GM12878 (cell line): ENCODE measurements at regions not wholly inside any gene's neighbourhood (a gene's known extent, or its start where the extent isn't known, plus 50 kb on each side); places are given as distances from the start of the nearest gene placed in this dataset.

Experiments
- ATAC-seq: fragments of 200-7000 bp; cut with Tn5 transposase; 3 replicates; pipeline ENCODE4 v1.9.1; 2020; ENCODE audit warnings: mild to moderate bottlenecking, moderate library complexity
- BruUV-seq: library from RNA; stranded (reverse); fragments of 400-500 nt; replicated peaks from 2 replicates; lab custom pipeline; 2021; lab: Mats Ljungman, UMichigan
- CTCF ChIA-PET: fragments of 300-600 bp; sonication (Branson Sonifier 250); formaldehyde crosslinking; extraction: SDS; loops from one replicate; lab custom pipeline; 2021; ENCODE audit warnings: inconsistent platforms; lab: Yijun Ruan, JAX
- POLR2A ChIA-PET: fragments of 350-600 bp; formaldehyde crosslinking; extraction: SDS; loops from one replicate; lab custom pipeline; 2021; ENCODE audit warnings: inconsistent platforms; lab: Charles Lee
- RAD21 ChIA-PET: fragments of 300-600 bp; sonication (Branson Sonifier 250); formaldehyde crosslinking; loops from one replicate; lab custom pipeline; 2023; ENCODE audit warnings: antibody characterized with exemption; ENCODE audit not compliant: unreplicated experiment; lab: Charles Lee
- SMC1A ChIA-PET: fragments of 300-600 bp; sonication (Branson Sonifier 250); formaldehyde crosslinking; loops from one replicate; lab custom pipeline; 2023; ENCODE audit not compliant: unreplicated experiment, uncharacterized antibody; lab: Charles Lee
- DNase-seq: peaks from one replicate; pipeline ENCODE4 v3.0.0-alpha.2; 2011; ENCODE audit warnings: low read depth, low spot score
- FAIRE-seq: peaks from 3 replicates; lab custom pipeline; 2011; peaks lifted over from hg19 to GRCh38; lab: Jason Lieb, UNC
- H2AFZ ChIP-seq: 2 replicates; pipeline ENCODE4 v1.6.0; 2011; ENCODE audit warnings: low read depth, low read length, control low read depth; ENCODE audit not compliant: control insufficient read depth
- H3K27ac ChIP-seq: 2 replicates; pipeline ENCODE4 v1.5.1; 2011; ENCODE audit warnings: control low read depth; ENCODE audit not compliant: control insufficient read depth, insufficient read depth
- H3K27me3 ChIP-seq, 2 experiments: replicated peaks in 1 of 2; 2 replicates each; pipeline versions ENCODE4 v1.6.0 to v1.6.1; 2011; ENCODE audit warnings: low read length in 1 of 2; ENCODE audit not compliant: control insufficient read depth in 2 of 2, insufficient read depth in 2 of 2
- H3K36me3 ChIP-seq, 2 experiments: 2 replicates each; pipeline ENCODE4 v1.5.1; 2011; ENCODE audit warnings: low read length in 1 of 2; ENCODE audit not compliant: control insufficient read depth in 2 of 2, insufficient read depth in 2 of 2
- H3K4me1 ChIP-seq: 2 replicates; pipeline ENCODE4 v1.6.1; 2011; ENCODE audit warnings: mild to moderate bottlenecking, low read length, moderate library complexity, mixed read lengths; ENCODE audit not compliant: control insufficient read depth, insufficient read depth
- H3K4me2 ChIP-seq: 2 replicates; pipeline ENCODE4 v1.6.0; 2011; ENCODE audit warnings: control low read depth; ENCODE audit not compliant: control insufficient read depth, insufficient read depth
- H3K4me3 ChIP-seq: fragments of 200-600 bp; sonication (generic); 2 replicates; pipeline ENCODE4 v1.5.1; 2016
- H3K79me2 ChIP-seq: 2 replicates; pipeline ENCODE4 v1.6.0; 2011; ENCODE audit warnings: low read length; ENCODE audit not compliant: control insufficient read depth, insufficient read depth
- H3K9ac ChIP-seq: 2 replicates; pipeline ENCODE4 v1.8.0; 2011; ENCODE audit warnings: low read length, control low read depth, mixed read lengths; ENCODE audit not compliant: control insufficient read depth, insufficient read depth
- H3K9me3 ChIP-seq: replicated peaks from 3 replicates; pipeline ENCODE4 v1.5.1; 2011; ENCODE audit warnings: mild to moderate bottlenecking, low read length; ENCODE audit not compliant: control insufficient read depth, insufficient read depth
- H4K20me1 ChIP-seq: 2 replicates; pipeline ENCODE4 v1.6.0; 2011; ENCODE audit not compliant: control insufficient read depth, insufficient read depth
- BCLAF1 ChIP-seq: fragments of 450-650 bp; IDR thresholded peaks from 2 replicates; pipeline ENCODE4 v1.6.1; 2017; ENCODE audit warnings: antibody characterized with exemption, mild to moderate bottlenecking, moderate library complexity
- CUX1 ChIP-seq: IDR thresholded peaks from 2 replicates; pipeline ENCODE4 v1.6.1; 2012; ENCODE audit warnings: improper control_type of control experiment, low read depth, low read length; ENCODE audit not compliant: insufficient replicate concordance
- E2F8 ChIP-seq: fragments of 450-650 bp; IDR thresholded peaks from 2 replicates; pipeline ENCODE4 v1.6.1; 2018; ENCODE audit warnings: mild to moderate bottlenecking, low read depth, moderate library complexity; ENCODE audit not compliant: partially characterized antibody
- EED ChIP-seq: sonication (generic); IDR thresholded peaks from 2 replicates; pipeline ENCODE4 v1.6.1; 2016; ENCODE audit warnings: antibody characterized with exemption, low read depth
- POLR2AphosphoS2 ChIP-seq: IDR thresholded peaks from 2 replicates; pipeline ENCODE4 v1.6.1; 2011; ENCODE audit warnings: low read depth, mild to moderate bottlenecking, low read length, improper control_type of control experiment, moderate library complexity
- RELB ChIP-seq: fragments of 450-650 bp; IDR thresholded peaks from 2 replicates; pipeline ENCODE4 v1.6.1; 2017; ENCODE audit warnings: low read depth, mild to moderate bottlenecking, moderate library complexity
- SIX5 ChIP-seq: IDR thresholded peaks from 2 replicates; pipeline ENCODE4 v1.6.1; 2011; ENCODE audit warnings: mild to moderate bottlenecking, low read depth, low read length, moderate library complexity; ENCODE audit not compliant: severe bottlenecking
- ZBED1 ChIP-seq: IDR thresholded peaks from 2 replicates; pipeline ENCODE4 v1.6.1; 2016; ENCODE audit warnings: borderline replicate concordance
- WGBS: methylation state at CpG from one replicate; pipeline ENCODE4 v1.1.6; 2016; ENCODE audit warnings: low lambda C conversion rate; ENCODE audit not compliant: insufficient replicate concordance, insufficient coverage; ENCODE audit errors: missing lambda C conversion rate; 5-methylcytosine and 5-hydroxymethylcytosine counted together
- in situ Hi-C: fragments of 300-500 bp; cut with MboI; formaldehyde crosslinking; loops from 9 replicates; pipeline ENCODE4 v1.14.3; 2018; ENCODE audit warnings: mixed read lengths
- intact Hi-C: fragments of 100-400 bp; cut with micrococcal nuclease; formaldehyde crosslinking; loops from one replicate; pipeline ENCODE4 v1.14.2; 2022; ENCODE audit not compliant: unreplicated experiment

DNA sequence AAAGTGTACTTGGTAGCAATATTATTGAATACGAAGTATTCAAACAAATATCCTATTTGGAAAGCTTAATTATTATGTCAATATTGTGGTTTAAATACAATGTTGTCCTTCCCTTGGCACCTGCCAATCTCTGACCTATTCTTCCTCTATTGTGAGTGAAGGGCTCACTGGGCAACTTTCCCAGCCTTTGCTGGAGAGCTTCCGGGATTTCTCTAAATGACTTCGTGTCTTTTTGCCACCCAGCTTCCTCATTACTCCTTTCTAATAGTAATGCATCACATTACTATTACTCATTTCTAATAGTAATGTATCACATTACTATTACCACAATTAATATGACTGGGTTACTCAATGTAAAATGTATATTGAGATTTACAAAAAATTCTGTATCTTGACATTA lies 880.6 kb downstream of the BRINP3 start:
- no peaks in the 10 kb centered on the region for H3K4me1 ChIP-seq
- no peak overlapping the region for H3K4me2 ChIP-seq
- RAD21 ChIA-PET, result no interaction called here
- WGBS, result 0% methylated on average over 3 of the region's 3 CpGs
- ATAC-seq (no peak), FAIRE-seq (no peak), DNase-seq (no peak)
- POLR2A ChIA-PET, result no interaction called here
- H2AFZ ChIP-seq, result no peak overlapping the region
- no peaks in the 10 kb centered on the region for H3K36me3 ChIP-seq
- SMC1A ChIA-PET, result no interaction called here
- in situ Hi-C loops, result no loop called here
- no peaks in the 10 kb centered on the region for H3K27me3 ChIP-seq
- no peak overlapping the region for H3K4me3 ChIP-seq
- CTCF ChIA-PET, result no interaction called here
- no peak overlapping the region for H3K9ac ChIP-seq
- H4K20me1 ChIP-seq, result no peaks in the 10 kb centered on the region
- no peak overlapping the region for H3K27ac ChIP-seq
- no peaks in the 10 kb centered on the region for H3K79me2 ChIP-seq
- H3K9me3 ChIP-seq, result no peaks in the 10 kb centered on the region
- intact Hi-C loops, result no loop called here
- no TSS peak for BruUV-seq
- TF ChIP-seq ZBED1 (no peak), E2F8 (no peak), RELB (no peak), BCLAF1 (no peak), SIX5 (no peak), CUX1 (no peak), EED (no peak), POLR2AphosphoS2 (no peak)
